GM13976 (cell line): ENCODE measurements at regions not wholly inside any gene's neighbourhood (a gene's known extent, or its start where the extent isn't known, plus 50 kb on each side); places are given as distances from the start of the nearest gene placed in this dataset.

Source experiments
- DNase-seq: peaks from one replicate; pipeline ENCODE4 v3.0.0; 2012; ENCODE audit warnings: low spot score
- CTCF ChIP-seq: IDR thresholded peaks from 2 replicates; pipeline ENCODE4 v1.5.1; 2012; ENCODE audit warnings: borderline replicate concordance, mild to moderate bottlenecking; ENCODE audit not compliant: insufficient read depth; ENCODE audit errors: extremely low read depth, missing control alignments, control extremely low read depth
- in situ Hi-C: fragments of 300-500 bp; cut with MboI; formaldehyde crosslinking; loops from one replicate; pipeline ENCODE4 v1.12.0; 2022; ENCODE audit warnings: low sequenced_read_pairs, mixed read lengths, inconsistent platforms; ENCODE audit not compliant: unreplicated experiment

- no peak for DNase-seq
- in situ Hi-C loops: no loop called here
- no peak for TF ChIP-seq CTCF
Observed at GRCh38 chr2:128685841-128686496, 367.3 kb upstream of the HS6ST1 start.

GRCh38 chr2:128686497-128686859 is 367.8 kb upstream of the HS6ST1 start:
- in situ Hi-C loops: no loop called here

GRCh38 chr2:128686881-128687555 is 368.4 kb upstream of the HS6ST1 start:
- TF ChIP-seq CTCF: no peak
- in situ Hi-C loops: no loop called here
- no peak for DNase-seq

More at GRCh38 chr2:128686497-128686859, 367.8 kb upstream of the HS6ST1 start:
- DNase-seq: no peak
- TF ChIP-seq CTCF: no peak

GRCh38 chr2:128687565-128687964 is 368.9 kb upstream of the HS6ST1 start:
- in situ Hi-C loops: no loop called here

GRCh38 chr2:128689971-128690370 is 371.3 kb upstream of the HS6ST1 start:
- TF ChIP-seq CTCF: no peak
- DNase-seq: no peak
- in situ Hi-C loops: no loop called here

More at GRCh38 chr2:128687565-128687964, 368.9 kb upstream of the HS6ST1 start:
- no peak for DNase-seq
- no peak for TF ChIP-seq CTCF

GRCh38 chr2:128690431-128690830 is 371.8 kb upstream of the HS6ST1 start:
- no peak for TF ChIP-seq CTCF
- in situ Hi-C loops: no loop called here
- DNase-seq: no peak
